K562 (cell line): ENCODE measurements at regions not wholly inside any gene's neighbourhood (a gene's known extent, or its start where the extent isn't known, plus 50 kb on each side); places are given as distances from the start of the nearest gene placed in this dataset.

Source experiments
- ATAC-seq: fragments of 200-7000 bp; cut with Tn5 transposase; 3 replicates; pipeline ENCODE4 v1.9.1; 2020; ENCODE audit warnings: moderate library complexity
- BruUV-seq: library from RNA; stranded (reverse); fragments of 400-500 nt; replicated peaks from 2 replicates; lab custom pipeline; 2021; lab: Mats Ljungman, UMichigan
- CTCF ChIA-PET: fragments of 300-600 bp; formaldehyde crosslinking; extraction: SDS; loops from one replicate; lab custom pipeline; 2021; ENCODE audit warnings: low intra/inter-chr PET ratio; lab: Yijun Ruan, JAX
- POLR2A ChIA-PET: fragments of 300-600, 350-650 bp; sonication (Branson Sonifier 250); formaldehyde crosslinking; extraction: SDS; loops from one replicate; lab custom pipeline; 2021; ENCODE audit warnings: antibody characterized with exemption, inconsistent platforms; lab: Yijun Ruan, JAX
- DNase-seq, 4 experiments: peaks; one replicate each; pipeline versions ENCODE4 v3.0.0 to v3.0.0-alpha.2; 2011 to 2018; ENCODE audit warnings: low spot score in 3 of 4, mixed read lengths in 3 of 4; ENCODE audit errors: extremely low read depth in 1 of 4
- FAIRE-seq: peaks from 2 replicates; lab custom pipeline; 2011; peaks lifted over from hg19 to GRCh38; lab: Jason Lieb, UNC
- H2AFZ ChIP-seq: 2 replicates; pipeline ENCODE4 v1.6.0; 2011; ENCODE audit warnings: low read depth, low read length, control low read depth, inconsistent platforms
- H3K27ac ChIP-seq: fragments of 200-600 bp; 3 replicates; pipeline ENCODE4 v1.8.0; 2011; ENCODE audit warnings: low read depth, mild to moderate bottlenecking, control low read depth, inconsistent platforms, low read length, moderate library complexity, mixed read lengths; ENCODE audit errors: extremely low read depth
- H3K27me3 ChIP-seq, 2 experiments: fragments of 300-600 bp in 1 of 2; 2 replicates in 1 of 2; 3 replicates in 1 of 2; pipeline versions ENCODE4 v1.6.0 to v1.8.0; 2011; ENCODE audit warnings: inconsistent platforms in 2 of 2, low read length in 2 of 2, mild to moderate bottlenecking in 1 of 2, mixed read lengths in 1 of 2, moderate library complexity in 1 of 2; ENCODE audit not compliant: control insufficient read depth in 2 of 2, insufficient read depth in 2 of 2
- H3K36me3 ChIP-seq: fragments of 300-600 bp; 3 replicates; pipeline ENCODE4 v1.8.0; 2011; ENCODE audit warnings: mild to moderate bottlenecking, low read length, inconsistent platforms; ENCODE audit not compliant: control insufficient read depth, insufficient read depth
- H3K4me1 ChIP-seq, 2 experiments: fragments of 200-600 bp in 1 of 2; replicated peaks in 1 of 2; 2 replicates in 1 of 2; 3 replicates in 1 of 2; pipeline versions ENCODE4 v1.5.1 to v1.8.0; 2011; ENCODE audit warnings: inconsistent platforms in 2 of 2, low read length in 2 of 2, mild to moderate bottlenecking in 1 of 2, mixed read lengths in 1 of 2, moderate library complexity in 1 of 2; ENCODE audit not compliant: control insufficient read depth in 2 of 2, insufficient read depth in 2 of 2
- H3K4me2 ChIP-seq: 2 replicates; pipeline ENCODE4 v1.6.1; 2011; ENCODE audit warnings: low read length, control low read depth, inconsistent platforms, mixed read lengths; ENCODE audit not compliant: insufficient read depth
- H3K4me3 ChIP-seq: fragments of 200-600 bp; sonication (generic), shearing (Covaris generic); 2 replicates; pipeline ENCODE4 v1.5.1; 2016; ENCODE audit warnings: control low read depth, inconsistent platforms
- H3K79me2 ChIP-seq: fragments of 200-600 bp; 3 replicates; pipeline ENCODE4 v1.8.0; 2011; ENCODE audit warnings: low read length, inconsistent platforms; ENCODE audit not compliant: control insufficient read depth, insufficient read depth
- H3K9ac ChIP-seq, 2 experiments: 2 replicates each; pipeline versions ENCODE4 v1.6.0 to v1.6.1; 2011; ENCODE audit warnings: low read depth in 2 of 2, low read length in 2 of 2, control low read depth in 1 of 2, inconsistent platforms in 1 of 2, mild to moderate bottlenecking in 1 of 2, mixed read lengths in 1 of 2; ENCODE audit not compliant: insufficient read depth in 1 of 2
- H3K9me1 ChIP-seq: one replicate; pipeline ENCODE4 v1.6.0; 2011; ENCODE audit warnings: inconsistent platforms, mild to moderate bottlenecking, low read length, moderate library complexity; ENCODE audit not compliant: control insufficient read depth, insufficient read depth
- H3K9me3 ChIP-seq: replicated peaks from 2 replicates; pipeline ENCODE4 v1.5.1; 2011; ENCODE audit warnings: low read depth, low read length, inconsistent platforms; ENCODE audit not compliant: control insufficient read depth, insufficient read depth
- H4K20me1 ChIP-seq: replicated peaks from 2 replicates; pipeline ENCODE4 v1.6.1; 2011; ENCODE audit warnings: low read length, inconsistent platforms, mixed read lengths; ENCODE audit not compliant: control insufficient read depth, insufficient read depth
- ETV6 ChIP-seq, 3 experiments: fragments of 150-350 bp in 1 of 3; sonication (generic) in 1 of 3; formaldehyde crosslinking in 1 of 3; IDR thresholded peaks; 2 replicates each; pipeline versions ENCODE4 v1.6.1 to v1.8.0; 2014 to 2022; ENCODE audit warnings: borderline replicate concordance in 2 of 3, low read depth in 2 of 3, antibody characterized with exemption in 1 of 3, low read length in 1 of 3, mild to moderate bottlenecking in 1 of 3, missing genetic modification reagents in 1 of 3
- GTF2A2 ChIP-seq: IDR thresholded peaks from 2 replicates; pipeline ENCODE4 v1.6.1; 2016; ENCODE audit warnings: mild to moderate bottlenecking, missing genetic modification characterization, missing compliant biosample characterization
- NCOA2 ChIP-seq, 2 experiments: fragments of 450-650 bp; IDR thresholded peaks; 2 replicates each; pipeline ENCODE4 v1.6.1; 2018; ENCODE audit warnings: mild to moderate bottlenecking in 2 of 2, moderate library complexity in 1 of 2; ENCODE audit not compliant: partially characterized antibody in 2 of 2
- SIRT6 ChIP-seq: IDR thresholded peaks from one replicate; pipeline ENCODE4 v1.6.1; 2012; ENCODE audit warnings: low read depth, mild to moderate bottlenecking, control low read depth, inconsistent platforms, low read length, moderate library complexity
- SMARCA4 ChIP-seq: fragments of 450-650 bp; IDR thresholded peaks from 2 replicates; pipeline ENCODE4 v1.6.1; 2016
- ZNF431 ChIP-seq: sonication (generic); formaldehyde crosslinking; IDR thresholded peaks from 2 replicates; pipeline ENCODE4 v1.8.0; 2022; ENCODE audit warnings: mild to moderate bottlenecking, missing genetic modification reagents
- WGBS: fragments of 100-300 bp; shearing (Covaris generic); methylation state at CpG from one replicate; pipeline ENCODE4 v1.1.6; 2016; ENCODE audit warnings: low coverage, mixed read lengths; ENCODE audit not compliant: insufficient coverage; ENCODE audit errors: missing lambda C conversion rate; 5-methylcytosine and 5-hydroxymethylcytosine counted together
- in situ Hi-C: fragments of 300-500 bp; cut with MboI; formaldehyde crosslinking; loops from 4 replicates; pipeline ENCODE4 v1.15.0; 2018; ENCODE audit warnings: inconsistent platforms, mixed read lengths
- intact Hi-C: fragments of 100-400 bp; cut with micrococcal nuclease; formaldehyde crosslinking; loops from 2 replicates; pipeline ENCODE4 v1.14.2; 2022
- TF ChIP-seq, protein P1 (sequence below): fragments of 250-450 bp; sonication (Bioruptor Pico); IDR thresholded peaks from 2 replicates; pipeline ENCODE4 v1.5.0; 2021; ENCODE audit warnings: mild to moderate bottlenecking, moderate library complexity
- TF ChIP-seq, protein P2 (sequence below), 3 experiments: IDR thresholded peaks in 2 of 3; conservative IDR thresholded peaks in 1 of 3; 2 replicates each; pipeline ENCODE4 v1.5.1; 2011 to 2012; ENCODE audit warnings: low read length in 3 of 3, mild to moderate bottlenecking in 3 of 3, control low read depth in 2 of 3, improper control_type of control experiment in 1 of 3, inconsistent platforms in 1 of 3, low read depth in 1 of 3, mixed read lengths in 1 of 3, moderate library complexity in 1 of 3; ENCODE audit not compliant: insufficient read depth in 2 of 3
- TF ChIP-seq, protein P3 (sequence below): sonication (generic); formaldehyde crosslinking; IDR thresholded peaks from 2 replicates; pipeline ENCODE4 v1.8.1; 2023; ENCODE audit warnings: missing genetic modification reagents, mild to moderate bottlenecking, borderline replicate concordance
- TF ChIP-seq, protein P4 (sequence below): fragments of 450-650 bp; conservative IDR thresholded peaks from 2 replicates; pipeline ENCODE4 v1.6.1; 2016; ENCODE audit warnings: missing genetic modification characterization, low read depth, mild to moderate bottlenecking, missing compliant biosample characterization, moderate library complexity

DNA sequence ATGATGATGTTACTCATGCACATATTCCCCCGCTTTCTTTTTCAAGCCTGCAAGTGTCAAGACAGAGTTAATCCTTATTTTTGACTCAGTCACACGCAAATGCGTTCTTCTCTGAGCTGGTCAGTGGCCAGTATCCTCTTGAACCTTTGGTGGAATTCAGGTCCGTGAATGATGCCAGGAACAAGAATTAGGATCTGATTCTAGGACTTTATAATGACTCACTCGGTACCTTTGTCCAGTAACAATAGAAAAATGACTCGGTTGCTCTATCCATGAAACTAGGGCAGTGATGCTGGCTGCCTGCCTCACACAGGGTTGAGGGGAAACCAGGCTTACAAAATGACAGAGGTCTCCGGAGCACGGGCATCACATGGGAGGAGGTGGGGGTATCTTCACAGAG, 185.8 kb upstream of the NUDT4 start:
- H2AFZ ChIP-seq = 0 out of 2 replicates have a peak overlapping the region, but pooled peaks have one; percentile 75
- ChIA-PET CTCF (no interaction called here), POLR2A (interaction anchor here (0.6 to 1.5 kb wide), 3 partner anchors 9 to 86 kb away, joined by 3 read pairs; no protein-coding TSS in a partner anchor)
- H3K27me3 ChIP-seq = no peaks in the 10 kb centered on the region
- BruUV-seq = no TSS peak
- intact Hi-C loops = no loop called here
- peaks cover 5% of the 10 kb centered on the region for H3K9me3 ChIP-seq
- FAIRE-seq (no peak), DNase-seq (no peak), ATAC-seq (no peak)
- no peaks in the 10 kb centered on the region for H3K36me3 ChIP-seq
- no peak overlapping the region for H3K27ac ChIP-seq
- no peak overlapping the region for H3K4me3 ChIP-seq
- no peaks in the 10 kb centered on the region for H3K4me1 ChIP-seq
- H3K9me1 ChIP-seq = no peaks in the 10 kb centered on the region
- H4K20me1 ChIP-seq = no peaks in the 10 kb centered on the region
- no peak overlapping the region for H3K9ac ChIP-seq
- H3K4me2 ChIP-seq = no peak overlapping the region
- no peaks in the 10 kb centered on the region for H3K79me2 ChIP-seq
- 53% methylated on average over 8 of the region's 8 CpGs for WGBS
- in situ Hi-C loops = no loop called here
- no peak for TF ChIP-seq SMARCA4
- no peak for TF ChIP-seq NCOA2 (IDR thresholded peaks at IDR 0.05; ENCODE audit: partially characterized antibody in 2 of 2)
- TF ChIP-seq SIRT6 = no peak
- TF ChIP-seq, protein P1, sequence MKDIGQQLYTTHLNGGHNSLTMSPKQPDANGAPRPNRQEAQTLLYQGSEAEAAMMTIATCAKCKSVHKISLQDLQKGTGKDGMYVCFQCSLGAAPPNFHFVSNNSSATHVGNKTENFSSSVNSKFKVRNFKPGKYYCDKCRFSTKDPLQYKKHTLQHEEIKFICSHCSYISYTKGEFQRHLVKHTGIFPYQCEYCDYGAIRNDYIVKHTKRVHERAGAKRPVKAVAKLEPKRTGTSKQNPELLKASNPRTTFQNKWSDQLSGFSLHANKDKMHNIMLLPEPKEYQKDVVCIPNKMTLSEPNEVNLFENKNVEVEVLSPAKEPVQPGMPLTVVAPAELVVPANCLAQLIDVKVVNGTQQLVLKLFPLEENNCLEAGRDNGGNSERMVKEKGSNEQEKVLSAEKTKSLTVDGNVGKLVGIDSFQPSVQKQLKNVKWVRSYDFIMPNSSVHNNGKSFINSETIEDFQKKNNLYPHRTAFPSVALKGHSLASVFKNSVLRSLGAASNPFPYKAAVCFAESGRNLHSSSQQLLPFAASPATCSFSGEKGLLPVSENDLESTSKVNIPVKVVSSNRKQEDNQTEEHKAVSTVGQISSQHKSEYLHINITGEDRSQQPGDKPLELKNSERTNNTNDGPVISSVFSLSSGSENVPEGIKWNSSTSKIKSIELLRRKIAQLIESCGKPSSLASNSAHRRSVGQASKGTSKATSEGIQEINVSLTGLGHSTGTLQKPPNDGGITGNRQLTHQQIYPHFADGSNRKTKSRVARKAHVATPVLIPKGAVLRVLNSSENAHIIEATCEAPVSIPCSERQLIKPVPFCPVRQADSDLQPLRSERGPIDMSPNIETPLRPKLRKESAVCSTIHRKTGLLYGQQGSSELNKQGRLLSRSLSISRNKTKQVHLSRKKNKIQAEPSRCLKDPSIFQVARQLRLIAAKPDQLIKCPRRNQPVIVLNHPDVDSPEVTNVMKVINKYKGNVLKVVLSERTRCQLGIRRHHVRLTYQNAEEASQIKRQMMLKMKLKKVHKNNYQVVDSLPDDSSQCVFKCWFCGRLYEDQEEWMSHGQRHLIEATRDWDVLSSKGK (CRISPR knock-in tag) = no peak
- TF ChIP-seq, protein P2, sequence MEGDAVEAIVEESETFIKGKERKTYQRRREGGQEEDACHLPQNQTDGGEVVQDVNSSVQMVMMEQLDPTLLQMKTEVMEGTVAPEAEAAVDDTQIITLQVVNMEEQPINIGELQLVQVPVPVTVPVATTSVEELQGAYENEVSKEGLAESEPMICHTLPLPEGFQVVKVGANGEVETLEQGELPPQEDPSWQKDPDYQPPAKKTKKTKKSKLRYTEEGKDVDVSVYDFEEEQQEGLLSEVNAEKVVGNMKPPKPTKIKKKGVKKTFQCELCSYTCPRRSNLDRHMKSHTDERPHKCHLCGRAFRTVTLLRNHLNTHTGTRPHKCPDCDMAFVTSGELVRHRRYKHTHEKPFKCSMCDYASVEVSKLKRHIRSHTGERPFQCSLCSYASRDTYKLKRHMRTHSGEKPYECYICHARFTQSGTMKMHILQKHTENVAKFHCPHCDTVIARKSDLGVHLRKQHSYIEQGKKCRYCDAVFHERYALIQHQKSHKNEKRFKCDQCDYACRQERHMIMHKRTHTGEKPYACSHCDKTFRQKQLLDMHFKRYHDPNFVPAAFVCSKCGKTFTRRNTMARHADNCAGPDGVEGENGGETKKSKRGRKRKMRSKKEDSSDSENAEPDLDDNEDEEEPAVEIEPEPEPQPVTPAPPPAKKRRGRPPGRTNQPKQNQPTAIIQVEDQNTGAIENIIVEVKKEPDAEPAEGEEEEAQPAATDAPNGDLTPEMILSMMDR (IDR thresholded peaks at IDR 0.05 in 2 of 3, conservative IDR thresholded peaks at IDR 0.05 in 1 of 3; ENCODE audit: insufficient read depth in 2 of 3, low read depth in 1 of 3, low read length in 3 of 3) = no peak
- TF ChIP-seq, protein P3, sequence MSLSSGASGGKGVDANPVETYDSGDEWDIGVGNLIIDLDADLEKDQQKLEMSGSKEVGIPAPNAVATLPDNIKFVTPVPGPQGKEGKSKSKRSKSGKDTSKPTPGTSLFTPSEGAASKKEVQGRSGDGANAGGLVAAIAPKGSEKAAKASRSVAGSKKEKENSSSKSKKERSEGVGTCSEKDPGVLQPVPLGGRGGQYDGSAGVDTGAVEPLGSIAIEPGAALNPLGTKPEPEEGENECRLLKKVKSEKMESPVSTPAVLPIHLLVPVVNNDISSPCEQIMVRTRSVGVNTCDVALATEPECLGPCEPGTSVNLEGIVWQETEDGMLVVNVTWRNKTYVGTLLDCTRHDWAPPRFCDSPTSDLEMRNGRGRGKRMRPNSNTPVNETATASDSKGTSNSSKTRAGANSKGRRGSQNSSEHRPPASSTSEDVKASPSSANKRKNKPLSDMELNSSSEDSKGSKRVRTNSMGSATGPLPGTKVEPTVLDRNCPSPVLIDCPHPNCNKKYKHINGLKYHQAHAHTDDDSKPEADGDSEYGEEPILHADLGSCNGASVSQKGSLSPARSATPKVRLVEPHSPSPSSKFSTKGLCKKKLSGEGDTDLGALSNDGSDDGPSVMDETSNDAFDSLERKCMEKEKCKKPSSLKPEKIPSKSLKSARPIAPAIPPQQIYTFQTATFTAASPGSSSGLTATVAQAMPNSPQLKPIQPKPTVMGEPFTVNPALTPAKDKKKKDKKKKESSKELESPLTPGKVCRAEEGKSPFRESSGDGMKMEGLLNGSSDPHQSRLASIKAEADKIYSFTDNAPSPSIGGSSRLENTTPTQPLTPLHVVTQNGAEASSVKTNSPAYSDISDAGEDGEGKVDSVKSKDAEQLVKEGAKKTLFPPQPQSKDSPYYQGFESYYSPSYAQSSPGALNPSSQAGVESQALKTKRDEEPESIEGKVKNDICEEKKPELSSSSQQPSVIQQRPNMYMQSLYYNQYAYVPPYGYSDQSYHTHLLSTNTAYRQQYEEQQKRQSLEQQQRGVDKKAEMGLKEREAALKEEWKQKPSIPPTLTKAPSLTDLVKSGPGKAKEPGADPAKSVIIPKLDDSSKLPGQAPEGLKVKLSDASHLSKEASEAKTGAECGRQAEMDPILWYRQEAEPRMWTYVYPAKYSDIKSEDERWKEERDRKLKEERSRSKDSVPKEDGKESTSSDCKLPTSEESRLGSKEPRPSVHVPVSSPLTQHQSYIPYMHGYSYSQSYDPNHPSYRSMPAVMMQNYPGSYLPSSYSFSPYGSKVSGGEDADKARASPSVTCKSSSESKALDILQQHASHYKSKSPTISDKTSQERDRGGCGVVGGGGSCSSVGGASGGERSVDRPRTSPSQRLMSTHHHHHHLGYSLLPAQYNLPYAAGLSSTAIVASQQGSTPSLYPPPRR = no peak
- TF ChIP-seq ETV6 (IDR thresholded peaks at IDR 0.05; ENCODE audit: borderline replicate concordance in 1 of 2, low read depth in 2 of 2, low read length in 1 of 2) = no peak
- no peak for TF ChIP-seq ETV6 (CRISPR knock-in tag; IDR thresholded peaks at IDR 0.05; ENCODE audit: borderline replicate concordance)
- no peak for TF ChIP-seq ZNF431
- TF ChIP-seq, protein P4, sequence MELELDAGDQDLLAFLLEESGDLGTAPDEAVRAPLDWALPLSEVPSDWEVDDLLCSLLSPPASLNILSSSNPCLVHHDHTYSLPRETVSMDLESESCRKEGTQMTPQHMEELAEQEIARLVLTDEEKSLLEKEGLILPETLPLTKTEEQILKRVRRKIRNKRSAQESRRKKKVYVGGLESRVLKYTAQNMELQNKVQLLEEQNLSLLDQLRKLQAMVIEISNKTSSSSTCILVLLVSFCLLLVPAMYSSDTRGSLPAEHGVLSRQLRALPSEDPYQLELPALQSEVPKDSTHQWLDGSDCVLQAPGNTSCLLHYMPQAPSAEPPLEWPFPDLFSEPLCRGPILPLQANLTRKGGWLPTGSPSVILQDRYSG = no peak
- TF ChIP-seq GTF2A2 = no peak
